ENCODE measurements at regions not wholly inside any gene's neighbourhood (a gene's known extent, or its start where the extent isn't known, plus 50 kb on each side); places are given as distances from the start of the nearest gene placed in this dataset.

DNA sequence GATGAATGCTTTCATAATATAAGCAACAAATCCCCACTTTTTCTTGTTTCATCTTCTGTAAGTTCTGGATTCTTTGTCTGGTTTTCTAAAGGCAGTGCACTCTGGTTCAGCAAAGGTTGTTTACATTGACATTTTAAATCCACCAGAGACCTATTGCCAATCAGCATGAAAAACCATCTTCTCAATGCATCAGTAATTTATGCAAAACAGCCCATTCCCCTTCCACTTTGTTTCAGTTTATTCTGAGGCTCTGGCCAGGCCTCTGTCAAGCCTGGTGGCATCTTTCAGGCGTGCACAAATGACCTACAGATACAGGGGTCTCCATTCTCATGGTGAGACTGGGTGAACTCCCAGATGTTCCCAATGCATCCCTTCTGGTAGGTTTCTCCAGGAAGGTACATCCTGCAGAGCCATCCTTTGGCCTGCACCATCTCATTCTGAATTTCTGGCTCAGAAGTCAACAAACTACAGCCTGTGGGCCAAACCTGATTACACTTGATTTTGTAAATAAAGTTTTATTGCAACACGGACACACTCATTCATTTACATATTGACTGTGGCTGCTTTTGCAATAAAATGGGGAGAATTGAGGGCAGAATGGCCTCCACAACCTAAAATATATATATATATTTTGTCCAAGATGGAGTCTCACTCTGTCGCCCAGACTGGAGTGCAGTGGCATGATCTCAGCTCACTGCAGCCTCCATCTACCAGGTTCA, 405.4 kb downstream of the PREX1 start:
- Mint-ChIP-seq H3K9me3 (ENCODE audit: low read depth) (no peaks in the 10 kb centered on the region), H3K27ac (no peak overlapping the region), H3K4me3 (ENCODE audit: low read depth) (no peak overlapping the region), H3K4me1 (ENCODE audit: low read depth) (no peaks in the 10 kb centered on the region), H3K27me3 (no peaks in the 10 kb centered on the region), H3K36me3 (ENCODE audit: insufficient read depth) (no peaks in the 10 kb centered on the region)
- no peak for DNase-seq (ENCODE audit: low spot score, unreplicated experiment)
- TF ChIP-seq, protein P1, sequence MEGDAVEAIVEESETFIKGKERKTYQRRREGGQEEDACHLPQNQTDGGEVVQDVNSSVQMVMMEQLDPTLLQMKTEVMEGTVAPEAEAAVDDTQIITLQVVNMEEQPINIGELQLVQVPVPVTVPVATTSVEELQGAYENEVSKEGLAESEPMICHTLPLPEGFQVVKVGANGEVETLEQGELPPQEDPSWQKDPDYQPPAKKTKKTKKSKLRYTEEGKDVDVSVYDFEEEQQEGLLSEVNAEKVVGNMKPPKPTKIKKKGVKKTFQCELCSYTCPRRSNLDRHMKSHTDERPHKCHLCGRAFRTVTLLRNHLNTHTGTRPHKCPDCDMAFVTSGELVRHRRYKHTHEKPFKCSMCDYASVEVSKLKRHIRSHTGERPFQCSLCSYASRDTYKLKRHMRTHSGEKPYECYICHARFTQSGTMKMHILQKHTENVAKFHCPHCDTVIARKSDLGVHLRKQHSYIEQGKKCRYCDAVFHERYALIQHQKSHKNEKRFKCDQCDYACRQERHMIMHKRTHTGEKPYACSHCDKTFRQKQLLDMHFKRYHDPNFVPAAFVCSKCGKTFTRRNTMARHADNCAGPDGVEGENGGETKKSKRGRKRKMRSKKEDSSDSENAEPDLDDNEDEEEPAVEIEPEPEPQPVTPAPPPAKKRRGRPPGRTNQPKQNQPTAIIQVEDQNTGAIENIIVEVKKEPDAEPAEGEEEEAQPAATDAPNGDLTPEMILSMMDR (IDR thresholded peaks at IDR 0.05; ENCODE audit: unreplicated experiment), result no peak

DNA sequence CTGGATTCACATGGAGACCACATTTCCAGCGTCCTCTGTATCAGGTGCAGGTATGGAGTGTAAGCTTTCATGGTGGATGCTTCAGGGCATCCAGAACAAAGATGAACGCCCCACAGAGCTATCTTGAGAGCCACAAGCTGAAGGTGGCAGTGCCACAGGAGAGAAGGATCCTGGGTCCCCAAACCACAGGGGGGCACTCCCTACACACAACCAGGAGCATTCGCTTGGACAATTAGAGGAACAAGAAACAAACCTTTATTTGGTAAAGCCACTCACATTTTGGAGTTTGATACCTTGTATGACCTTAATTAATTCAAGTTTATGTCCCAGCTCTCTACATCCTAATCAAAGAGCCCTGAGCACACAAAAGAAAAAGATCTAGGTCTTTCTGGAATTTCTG, 406.3 kb downstream of the PREX1 start:
- TF ChIP-seq, protein P1 (IDR thresholded peaks at IDR 0.05; ENCODE audit: unreplicated experiment), result no peak
- no peaks in the 10 kb centered on the region for H3K9me3 Mint-ChIP-seq (ENCODE audit: low read depth)
- peaks cover 2% of the 10 kb centered on the region for H3K4me1 Mint-ChIP-seq (ENCODE audit: low read depth)
- no peak overlapping the region for H3K4me3 Mint-ChIP-seq (ENCODE audit: low read depth)
- DNase-seq (ENCODE audit: low spot score, unreplicated experiment), result no peak
- H3K27me3 Mint-ChIP-seq, result no peaks in the 10 kb centered on the region
- no peaks in the 10 kb centered on the region for H3K36me3 Mint-ChIP-seq (ENCODE audit: insufficient read depth)
- H3K27ac Mint-ChIP-seq, result no peak overlapping the region

DNA sequence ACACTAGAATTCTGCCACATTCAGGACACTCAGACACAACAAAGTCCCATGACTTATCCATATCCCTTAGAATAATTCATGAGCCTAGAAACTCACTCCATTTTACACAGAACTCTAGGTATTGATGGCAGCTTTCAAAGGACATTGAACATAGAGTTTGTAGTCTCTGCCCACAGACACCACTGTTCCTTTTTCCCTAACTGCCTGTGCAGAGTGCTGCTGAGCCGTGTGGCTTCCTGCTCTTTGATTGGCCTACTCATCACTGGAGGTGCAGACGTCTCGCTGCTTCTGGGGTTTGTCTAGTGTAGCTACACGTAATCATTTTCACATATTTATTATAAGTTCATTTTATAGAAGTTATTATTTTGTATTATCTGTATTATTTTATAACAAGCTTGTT, 407.6 kb downstream of the PREX1 start:
- no peak for DNase-seq (ENCODE audit: low spot score, unreplicated experiment)
- peaks cover 2% of the 10 kb centered on the region for H3K4me1 Mint-ChIP-seq (ENCODE audit: low read depth)
- TF ChIP-seq, protein P1 (IDR thresholded peaks at IDR 0.05; ENCODE audit: unreplicated experiment), result no peak
- H3K4me3 Mint-ChIP-seq (ENCODE audit: low read depth), result no peak overlapping the region
- no peak overlapping the region for H3K27ac Mint-ChIP-seq
- no peaks in the 10 kb centered on the region for H3K36me3 Mint-ChIP-seq (ENCODE audit: insufficient read depth)
- no peaks in the 10 kb centered on the region for H3K27me3 Mint-ChIP-seq
- no peaks in the 10 kb centered on the region for H3K9me3 Mint-ChIP-seq (ENCODE audit: low read depth)

DNA sequence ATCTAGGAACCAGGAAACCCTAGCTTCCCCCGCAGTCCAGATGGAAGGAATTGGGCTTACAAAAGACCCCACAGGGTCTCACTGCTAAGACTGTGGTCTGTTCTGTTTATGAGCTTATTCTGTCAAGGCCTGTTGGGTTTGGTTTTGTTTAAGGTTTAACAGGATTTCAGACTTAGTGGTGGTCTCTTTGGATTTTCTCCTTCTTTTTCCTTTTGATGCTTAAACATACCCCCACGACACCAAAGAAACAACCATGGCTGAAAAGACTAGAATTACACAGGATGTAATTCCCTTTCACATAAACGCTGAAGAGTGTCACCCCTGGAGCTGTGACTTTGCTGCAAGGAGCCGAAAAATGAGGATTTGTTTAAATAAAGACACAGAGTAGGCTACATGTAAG, 408.6 kb downstream of the PREX1 start:
- no peaks in the 10 kb centered on the region for H3K9me3 Mint-ChIP-seq (ENCODE audit: low read depth)
- TF ChIP-seq, protein P1 (IDR thresholded peaks at IDR 0.05; ENCODE audit: unreplicated experiment), result no peak

DNA sequence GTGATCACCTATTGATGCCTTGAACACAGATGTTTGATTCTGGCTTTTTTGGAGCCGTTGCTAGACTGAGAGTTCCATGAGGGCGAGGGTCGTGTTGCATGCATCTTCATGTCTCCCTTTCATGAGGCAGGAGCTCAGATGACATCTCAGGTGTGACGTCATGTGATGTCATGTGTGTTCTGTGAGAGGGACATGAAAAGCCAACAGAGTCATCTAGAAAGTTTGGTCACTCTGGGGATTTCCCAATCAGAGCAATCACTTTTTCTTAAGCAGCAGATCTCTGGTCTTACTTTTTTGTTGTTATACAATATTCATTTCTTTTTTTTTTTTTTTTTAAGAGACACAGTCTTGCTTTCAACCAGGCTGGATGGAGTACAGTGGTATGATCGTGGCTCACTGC, 411.8 kb downstream of the PREX1 start:
- Mint-ChIP-seq H3K4me3 (ENCODE audit: low read depth) (no peak overlapping the region), H3K27me3 (no peaks in the 10 kb centered on the region), H3K27ac (no peak overlapping the region), H3K36me3 (ENCODE audit: insufficient read depth) (no peaks in the 10 kb centered on the region), H3K4me1 (ENCODE audit: low read depth) (peaks cover 2% of the 10 kb centered on the region), H3K9me3 (ENCODE audit: low read depth) (no peaks in the 10 kb centered on the region)
- DNase-seq (ENCODE audit: low spot score, unreplicated experiment), result no peak
- TF ChIP-seq, protein P1 (IDR thresholded peaks at IDR 0.05; ENCODE audit: unreplicated experiment), result no peak

More for the DNA sequence above, 408.6 kb downstream of the PREX1 start:
- H3K27ac Mint-ChIP-seq, result no peak overlapping the region
- H3K27me3 Mint-ChIP-seq, result no peaks in the 10 kb centered on the region
- H3K4me1 Mint-ChIP-seq (ENCODE audit: low read depth), result peaks cover 2% of the 10 kb centered on the region
- H3K4me3 Mint-ChIP-seq (ENCODE audit: low read depth), result no peak overlapping the region
- no peak for DNase-seq (ENCODE audit: low spot score, unreplicated experiment)
- no peaks in the 10 kb centered on the region for H3K36me3 Mint-ChIP-seq (ENCODE audit: insufficient read depth)

All from progenitor cell of endocrine pancreas (in vitro differentiated cells).